ENCODE measurements at regions not wholly inside any gene's neighbourhood (a gene's known extent, or its start where the extent isn't known, plus 50 kb on each side); places are given as distances from the start of the nearest gene placed in this dataset.

- DNase-seq, result no peak
These were observed 340.4 kb downstream of the ETS1 start for GRCh38 chr11:128246810-128247594.

- DNase-seq, result no peak
These were observed 341.0 kb downstream of the ETS1 start for GRCh38 chr11:128246364-128246801.

DNA sequence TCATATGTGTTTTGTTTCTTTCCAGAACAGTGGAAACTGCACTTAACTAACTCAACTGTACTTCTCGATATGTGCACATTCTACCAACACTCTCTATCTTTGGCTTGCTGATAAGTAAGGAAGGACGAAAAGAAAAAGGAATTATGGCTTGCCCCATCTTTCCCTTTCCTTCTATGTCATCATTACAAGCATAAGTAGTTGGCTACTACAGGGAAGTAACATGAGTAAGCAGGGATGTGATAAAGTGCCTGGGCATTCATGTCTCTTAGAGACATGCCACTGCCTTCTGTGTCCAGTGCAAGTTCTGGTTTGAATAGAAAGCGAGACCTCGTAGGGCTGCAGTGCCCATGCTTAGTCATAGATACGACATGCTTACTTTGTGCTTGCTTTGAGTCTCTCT is 342.5 kb downstream of the ETS1 start:
- DNase-seq, result no peak

DNA sequence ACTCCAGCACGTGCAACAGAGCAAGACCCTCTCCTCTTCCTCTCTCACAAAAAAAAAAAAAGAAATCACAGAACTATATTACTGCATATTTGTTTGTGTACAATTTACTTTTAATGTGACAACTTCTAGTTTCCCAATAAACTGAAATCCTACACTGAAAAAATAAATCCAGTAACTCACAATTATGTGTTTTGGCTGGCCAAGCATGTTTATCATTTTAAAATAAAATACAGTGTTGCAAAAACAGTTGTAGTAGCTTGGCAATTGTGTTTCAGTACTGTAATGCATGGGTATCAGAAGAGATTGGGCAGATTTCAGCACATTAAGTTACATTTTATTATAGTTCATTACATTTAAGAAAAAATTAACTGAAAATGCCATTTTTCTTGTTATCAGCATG is 344.9 kb downstream of the ETS1 start:
- DNase-seq, result no peak

GRCh38 chr11:128240546-128240945 is 346.8 kb downstream of the ETS1 start:
- DNase-seq, result no peak

GRCh38 chr11:128239306-128239705 is 348.1 kb downstream of the ETS1 start:
- no peak for DNase-seq

GRCh38 chr11:128238521-128239265 is 348.7 kb downstream of the ETS1 start:
- no peak for DNase-seq

DNA sequence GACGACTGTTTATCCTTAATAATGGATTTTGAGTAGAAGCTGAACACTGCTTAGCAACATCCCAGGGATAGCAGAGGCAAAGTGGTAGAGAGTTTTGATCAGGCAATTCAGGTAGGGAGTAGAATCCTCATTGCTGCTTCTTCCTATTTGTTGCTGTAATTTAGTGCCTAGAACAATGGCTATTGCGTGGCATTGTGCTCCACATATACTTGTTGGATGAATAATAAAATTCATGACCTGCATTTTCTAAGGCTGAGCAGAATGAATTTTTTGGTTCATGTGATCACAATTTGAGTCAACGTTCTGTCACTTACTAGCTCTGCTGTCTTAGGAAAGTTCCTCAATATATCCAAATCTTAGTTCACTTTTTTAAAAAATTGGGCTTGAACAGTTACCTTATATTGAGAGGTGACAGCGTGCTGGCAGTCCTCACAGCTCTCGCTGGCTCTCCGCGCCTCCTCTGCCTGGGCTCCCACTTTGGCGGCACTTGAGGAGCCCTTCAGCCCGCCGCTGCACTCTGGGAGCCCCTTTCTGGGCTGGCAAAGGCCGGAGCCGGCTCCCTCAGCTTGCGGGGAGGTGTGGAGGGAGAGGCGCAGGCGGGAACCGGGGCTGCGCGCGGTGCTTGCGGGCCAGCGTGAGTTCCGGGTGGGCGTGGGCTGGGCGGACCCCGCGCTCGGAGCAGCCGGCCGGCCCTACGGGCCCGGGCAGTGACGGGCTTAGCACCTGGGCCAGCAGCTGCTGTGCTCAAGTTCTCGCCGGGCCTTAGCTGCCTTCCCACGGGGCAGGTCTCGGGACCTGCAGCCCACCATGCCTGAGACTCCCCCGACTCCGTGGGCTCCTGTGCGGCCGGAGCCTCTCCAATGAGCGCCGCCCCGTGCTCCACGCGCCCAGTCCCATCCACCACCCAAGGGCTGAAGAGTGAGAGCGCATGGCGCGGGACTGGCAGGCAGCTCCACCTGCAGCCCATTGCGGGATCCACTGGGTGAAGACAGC is 350.6 kb downstream of the ETS1 start:
- DNase-seq, result no peak

DNA sequence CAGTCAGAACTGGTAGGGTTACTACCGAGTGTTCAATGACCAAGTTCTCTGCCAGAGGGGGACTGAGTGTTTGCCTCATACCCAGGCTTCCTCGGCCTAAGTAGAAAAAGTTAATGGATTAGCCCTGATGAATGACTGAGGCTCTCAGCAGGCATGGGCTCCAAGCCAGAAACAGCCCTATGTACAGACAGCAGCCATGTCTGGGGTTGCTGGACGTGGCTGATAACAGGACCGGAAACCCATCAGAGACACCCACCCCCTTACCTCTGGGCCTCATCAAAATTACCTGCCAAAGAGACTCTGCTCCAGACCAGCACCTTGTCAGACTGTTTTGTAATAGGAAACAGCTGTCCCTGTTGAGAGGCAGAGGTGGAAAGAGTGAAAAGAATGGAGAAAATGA is 351.4 kb downstream of the ETS1 start:
- DNase-seq, result no peak

- no peak for DNase-seq
These were observed 351.9 kb downstream of the ETS1 start for GRCh38 chr11:128235426-128235825.

- DNase-seq, result no peak
These were observed 353.2 kb downstream of the ETS1 start for GRCh38 chr11:128234143-128234542.

- DNase-seq, result no peak
These were observed 354.8 kb downstream of the ETS1 start for GRCh38 chr11:128232588-128232987.

DNA sequence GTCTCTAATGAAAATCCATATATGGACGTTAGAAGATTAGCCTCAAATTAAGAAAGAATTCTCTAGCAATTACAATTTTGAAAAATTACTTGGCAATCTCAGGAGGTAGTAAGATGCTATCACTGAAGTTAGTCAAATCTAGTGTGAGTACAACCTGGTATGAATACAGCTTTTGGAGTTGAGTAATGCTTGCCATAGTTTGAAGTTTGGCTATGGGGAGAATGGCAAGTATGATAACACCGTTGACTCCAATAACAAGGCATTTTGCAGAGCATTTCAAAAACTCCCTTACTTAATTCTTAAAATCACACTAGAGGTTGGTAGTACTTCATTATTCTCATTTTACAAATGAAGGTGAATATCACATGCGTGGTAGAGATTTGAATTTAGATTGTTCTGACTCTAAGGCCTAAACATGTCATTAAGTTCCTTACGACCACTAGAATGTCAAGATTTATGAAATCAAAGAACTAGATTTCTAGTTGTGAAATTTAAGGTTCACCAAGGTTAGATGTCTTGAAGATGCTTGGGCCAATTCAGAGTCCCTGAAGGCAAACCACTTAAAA is 355.4 kb downstream of the ETS1 start:
- DNase-seq, result no peak

DNA sequence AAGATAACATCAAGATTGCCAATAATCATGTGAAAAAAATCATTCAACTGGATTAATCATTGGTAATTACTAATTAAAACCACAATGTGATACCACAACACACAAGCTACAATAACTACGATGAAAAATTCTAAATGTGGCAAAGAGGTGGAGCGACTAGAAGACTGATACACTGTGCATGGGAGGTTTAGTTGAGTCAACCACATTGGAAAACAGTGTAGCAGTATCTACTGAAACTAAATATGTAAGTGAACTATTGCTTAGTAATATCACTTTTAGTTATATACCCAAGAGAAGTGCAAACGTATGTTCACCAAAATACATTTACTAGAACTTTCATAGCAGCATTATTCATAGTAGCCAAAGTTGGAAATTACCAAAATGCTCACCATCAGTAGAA is 359.9 kb downstream of the ETS1 start:
- no peak for DNase-seq

DNA sequence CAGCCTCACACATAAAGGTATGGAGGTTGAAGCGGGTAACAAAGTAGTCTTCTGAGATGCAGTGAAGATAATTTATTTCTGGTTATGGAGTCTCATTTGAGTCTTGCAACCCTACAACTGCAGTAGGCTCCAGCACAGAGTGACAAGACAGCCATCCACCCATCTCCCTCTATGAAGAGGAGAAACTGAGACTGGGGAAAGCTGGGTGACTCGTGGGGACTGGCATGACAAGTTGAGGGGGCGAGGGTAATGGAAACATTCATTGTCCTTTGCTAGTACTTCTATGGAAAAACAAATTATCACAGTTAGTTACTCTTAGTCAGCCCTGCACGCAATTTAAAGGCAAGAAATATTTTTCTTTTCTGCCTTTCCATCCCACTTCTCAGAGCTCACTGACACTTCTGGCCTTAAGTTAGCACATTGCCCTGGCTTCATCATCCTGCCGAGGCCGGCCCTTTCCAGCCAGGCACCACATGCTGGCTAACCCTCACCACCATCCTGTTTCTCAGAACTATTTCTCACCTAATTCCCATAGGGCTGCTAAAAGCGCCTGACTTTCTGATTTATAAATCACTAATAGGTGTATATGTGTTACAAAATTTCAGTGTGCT is 361.1 kb downstream of the ETS1 start:
- no peak for DNase-seq

GRCh38 chr11:128222245-128222884 is 365.0 kb downstream of the ETS1 start:
- no peak for DNase-seq

DNA sequence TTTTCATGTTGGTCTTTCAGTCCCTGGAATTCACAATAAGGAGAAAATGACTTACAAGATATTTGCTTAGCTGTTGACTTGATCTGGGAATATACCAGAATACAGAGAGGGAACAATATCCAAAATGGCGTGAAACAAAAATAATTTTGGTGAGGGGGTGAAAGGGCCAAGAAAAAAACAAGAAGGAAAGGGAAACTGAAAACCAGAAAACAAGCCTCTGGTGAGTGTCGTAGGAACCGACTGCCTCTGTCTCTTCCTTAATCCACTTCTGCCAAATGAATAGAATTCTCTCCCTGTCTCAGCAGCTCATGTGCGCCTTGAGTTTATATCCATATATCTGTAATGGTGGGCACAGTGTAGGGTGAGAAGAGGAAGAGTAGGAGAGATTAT is 367.6 kb downstream of the ETS1 start:
- no peak for DNase-seq

- DNase-seq, result no peak
These were observed 371.2 kb downstream of the ETS1 start for GRCh38 chr11:128216198-128216597.

DNA sequence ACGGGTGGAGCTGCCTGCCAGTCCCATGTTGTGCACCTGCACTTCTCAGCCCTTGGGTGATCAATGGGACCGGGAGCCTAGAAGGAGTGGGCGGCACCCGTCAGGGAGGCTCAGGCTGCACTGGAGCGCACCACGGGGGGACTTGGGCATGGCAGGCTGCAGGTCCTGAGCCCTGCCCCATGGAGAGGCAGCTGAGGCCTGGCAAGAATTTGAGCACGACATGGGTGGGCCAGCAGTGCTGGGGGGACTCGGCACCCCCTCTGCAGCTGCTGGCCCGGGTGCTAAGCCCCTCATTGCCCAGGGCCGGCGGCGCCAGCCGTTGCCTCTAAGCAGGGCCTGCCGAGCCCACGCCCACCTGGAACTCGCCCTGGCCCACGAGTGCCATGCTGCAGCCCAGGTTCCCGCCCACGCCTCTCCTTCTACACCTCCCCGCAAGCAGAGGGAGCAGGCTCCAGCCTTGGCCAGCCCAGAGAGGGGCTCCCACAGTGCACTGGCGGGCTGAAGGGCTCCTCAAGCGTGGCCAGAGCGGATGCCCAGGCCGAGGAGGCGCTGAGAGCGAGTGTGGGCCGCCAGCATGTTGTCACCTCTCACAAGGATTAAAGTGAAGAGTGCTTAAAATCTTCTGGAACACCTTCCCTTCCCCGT is 372.0 kb downstream of the ETS1 start:
- DNase-seq, result no peak

DNA sequence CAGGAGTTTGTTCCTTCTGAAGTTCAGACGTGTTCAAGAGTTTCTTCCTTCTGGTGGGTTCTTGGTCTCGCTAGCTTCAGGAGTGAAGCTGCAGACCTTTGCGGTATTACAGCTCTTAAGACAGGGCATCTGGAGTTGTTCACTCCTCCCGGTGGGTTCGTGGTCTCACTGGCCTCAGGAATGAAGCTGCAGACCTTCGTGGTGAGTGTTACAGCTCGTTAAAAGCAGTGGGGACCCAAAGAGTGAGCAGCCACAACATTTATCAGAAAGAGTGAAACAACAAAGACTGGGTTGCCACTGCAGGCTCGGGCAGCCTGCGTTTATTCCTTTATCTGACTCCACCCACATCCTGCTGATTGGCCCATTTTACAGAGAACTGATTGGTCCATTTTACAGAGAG is 373.1 kb downstream of the ETS1 start:
- no peak for DNase-seq

GRCh38 chr11:128213461-128213860 is 373.9 kb downstream of the ETS1 start:
- DNase-seq, result no peak

All from NCI-H2171 (cell line).